ENCODE measurements at regions not wholly inside any gene's neighbourhood (a gene's known extent, or its start where the extent isn't known, plus 50 kb on each side); places are given as distances from the start of the nearest gene placed in this dataset.

GRCh38 chr6:134680021-134680420, 269.9 kb downstream of the ALDH8A1 start:
- CTCF ChIA-PET, result interaction anchor here (1.7 kb wide), 1 partner anchor 10 kb away, joined by 4 read pairs; no protein-coding TSS in a partner anchor
- DNase-seq, result no peak
- no peak overlapping the region for H3K27ac Mint-ChIP-seq
- no peak overlapping the region for H3K4me3 Mint-ChIP-seq
- H3K9me3 Mint-ChIP-seq, result no peaks in the 10 kb centered on the region
- peaks cover 4% of the 10 kb centered on the region for H3K4me1 Mint-ChIP-seq
- peaks cover 2% of the 10 kb centered on the region for H3K27me3 Mint-ChIP-seq
- POLR2A ChIA-PET, result no interaction called here
- H3K36me3 Mint-ChIP-seq (ENCODE audit: low read depth), result no peaks in the 10 kb centered on the region

DNA sequence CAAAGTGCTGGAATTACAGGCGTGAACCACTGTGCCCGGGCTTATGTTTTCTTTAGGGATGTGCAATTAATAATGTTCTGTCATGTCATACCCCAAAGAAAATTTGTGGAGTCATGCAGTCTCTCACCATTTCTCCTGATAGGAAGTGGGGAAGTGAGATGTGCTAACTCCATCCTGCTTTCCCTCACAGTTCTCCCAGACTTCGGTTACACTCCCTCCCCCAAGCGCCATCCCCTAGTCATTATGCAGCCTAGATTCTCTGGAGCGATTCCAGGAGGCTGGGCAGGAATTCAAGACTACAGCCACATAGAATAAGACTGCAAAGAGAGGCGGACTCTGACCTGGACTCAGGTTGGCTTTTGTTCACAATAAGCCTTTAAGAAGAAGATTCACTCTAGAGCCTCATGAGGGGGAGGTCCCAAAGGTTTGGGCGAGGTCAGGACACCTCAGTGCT, 271.4 kb downstream of the ALDH8A1 start:
- Mint-ChIP-seq H3K9me3 (no peaks in the 10 kb centered on the region), H3K4me1 (peaks cover 4% of the 10 kb centered on the region), H3K27ac (no peak overlapping the region), H3K36me3 (ENCODE audit: low read depth) (no peaks in the 10 kb centered on the region), H3K4me3 (no peak overlapping the region), H3K27me3 (no peaks in the 10 kb centered on the region)
- ChIA-PET CTCF (no interaction called here), POLR2A (no interaction called here)
- DNase-seq, result no peak

DNA sequence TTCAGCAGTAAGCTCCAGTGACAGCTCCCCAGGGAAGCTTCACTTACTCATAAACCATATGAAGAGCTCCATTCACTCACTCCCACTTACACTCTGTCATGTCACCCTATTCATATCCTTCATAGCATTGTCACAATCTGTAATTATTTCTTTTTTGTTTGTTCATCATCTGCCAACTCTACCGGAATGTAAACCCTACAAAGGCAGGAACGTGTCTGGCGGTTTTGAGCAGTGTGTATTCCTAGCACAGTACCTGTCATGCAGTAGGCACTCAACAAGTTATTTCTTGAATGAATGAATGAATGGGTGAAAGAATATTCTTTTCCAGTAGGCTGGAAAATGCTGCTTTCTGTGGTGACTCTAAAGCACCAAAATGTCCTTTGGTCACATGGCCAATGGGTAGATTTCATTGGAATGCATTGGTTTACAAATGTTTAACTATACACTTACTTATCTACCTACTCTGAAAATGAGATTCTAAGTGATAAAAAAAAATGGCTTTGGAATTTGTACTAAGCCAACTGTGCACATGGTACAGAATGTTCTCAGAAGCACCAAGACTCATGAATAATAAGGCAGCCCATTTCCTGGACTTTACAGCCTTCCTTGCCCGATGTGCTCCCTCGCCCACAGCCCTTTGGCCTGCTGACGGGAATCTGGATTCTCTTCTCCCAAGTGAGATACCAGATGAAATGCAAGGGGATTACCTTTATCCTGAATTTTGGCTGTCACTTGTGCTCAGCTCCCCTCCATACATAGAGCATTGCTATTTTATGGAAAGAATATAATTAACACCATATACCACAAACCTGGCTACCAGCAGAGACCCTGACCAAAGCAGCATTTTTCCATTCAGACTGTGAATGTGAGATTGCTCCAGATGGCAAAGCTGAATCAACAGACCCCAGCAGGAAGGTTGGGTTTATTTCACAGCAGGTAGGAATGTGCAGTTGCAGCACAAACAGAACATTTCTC, 273.3 kb downstream of the ALDH8A1 start:
- POLR2A ChIA-PET, result no interaction called here
- peaks cover 7% of the 10 kb centered on the region for H3K4me1 Mint-ChIP-seq
- H3K36me3 Mint-ChIP-seq (ENCODE audit: low read depth), result no peaks in the 10 kb centered on the region

DNA sequence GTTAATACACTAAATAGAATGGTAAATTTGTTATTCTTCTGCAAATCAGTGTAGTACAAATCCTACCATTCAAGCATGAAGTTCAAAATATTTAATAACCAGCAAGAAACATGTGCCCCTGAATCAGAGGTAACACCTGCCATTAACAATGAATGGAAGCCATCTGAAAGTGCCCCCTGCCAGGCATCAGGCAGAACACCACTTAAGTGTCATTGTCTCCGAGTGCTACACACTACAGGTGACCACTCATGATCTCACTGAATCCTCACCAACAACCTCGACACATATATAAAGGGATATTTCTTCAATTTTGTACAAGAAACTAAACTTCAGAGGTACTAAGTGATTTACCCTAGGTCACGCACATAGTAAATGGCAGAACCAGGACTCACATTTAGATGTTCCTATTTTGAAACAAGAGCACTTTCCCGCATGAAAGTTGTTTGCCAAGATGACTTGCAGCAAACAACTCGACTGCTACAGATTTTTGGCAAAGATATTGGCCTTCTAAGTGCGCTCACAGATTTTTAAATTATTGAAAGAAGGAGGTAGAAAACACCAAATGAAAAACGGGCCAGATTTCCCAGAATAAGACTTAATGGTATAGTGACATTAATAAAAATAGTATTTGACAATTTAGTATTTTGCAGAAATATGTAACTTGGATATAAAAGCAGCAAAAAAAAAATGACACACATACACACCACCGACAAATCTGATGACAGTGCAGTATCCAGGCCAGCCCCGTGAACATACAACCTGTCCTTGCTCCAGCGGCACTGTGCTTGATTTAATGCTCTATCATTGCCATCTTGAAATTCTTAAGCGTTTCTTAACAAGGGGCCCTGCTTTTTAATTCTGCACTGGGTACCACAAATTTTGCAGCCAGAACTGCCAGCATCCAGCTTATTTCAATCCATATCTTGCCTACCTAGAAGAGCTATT, 274.5 kb downstream of the ALDH8A1 start:
- Mint-ChIP-seq H3K4me1 (peaks cover 7% of the 10 kb centered on the region), H3K36me3 (ENCODE audit: low read depth) (no peaks in the 10 kb centered on the region), H3K27me3 (no peaks in the 10 kb centered on the region), H3K27ac (no peak overlapping the region), H3K4me3 (no peak overlapping the region), H3K9me3 (no peaks in the 10 kb centered on the region)
- POLR2A ChIA-PET, result interaction anchor here (0.6 to 0.7 kb wide), 2 partner anchors 200 to 507 kb away, joined by 3 to 4 read pairs; no protein-coding TSS in a partner anchor
- no peak for DNase-seq
- CTCF ChIA-PET, result no interaction called here

More for the DNA sequence above, 273.3 kb downstream of the ALDH8A1 start:
- no peak for DNase-seq
- no peaks in the 10 kb centered on the region for H3K27me3 Mint-ChIP-seq
- no peak overlapping the region for H3K4me3 Mint-ChIP-seq
- CTCF ChIA-PET, result no interaction called here
- no peak overlapping the region for H3K27ac Mint-ChIP-seq
- no peaks in the 10 kb centered on the region for H3K9me3 Mint-ChIP-seq

- ChIA-PET POLR2A (interaction anchor here (0.7 kb wide), 1 partner anchor 200 kb away, joined by 4 read pairs; no protein-coding TSS in a partner anchor), CTCF (no interaction called here)
- Mint-ChIP-seq H3K4me1 (peaks cover 3% of the 10 kb centered on the region), H3K9me3 (no peaks in the 10 kb centered on the region), H3K4me3 (no peak overlapping the region), H3K27ac (no peak overlapping the region), H3K36me3 (ENCODE audit: low read depth) (no peaks in the 10 kb centered on the region), H3K27me3 (no peaks in the 10 kb centered on the region)
- no peak for DNase-seq
Observed at GRCh38 chr6:134674562-134674961, 275.3 kb downstream of the ALDH8A1 start.

- no peaks in the 10 kb centered on the region for H3K9me3 Mint-ChIP-seq
- DNase-seq, result no peak
- POLR2A ChIA-PET, result no interaction called here
- CTCF ChIA-PET, result no interaction called here
- H3K27ac Mint-ChIP-seq, result no peak overlapping the region
- H3K27me3 Mint-ChIP-seq, result no peaks in the 10 kb centered on the region
- no peak overlapping the region for H3K4me3 Mint-ChIP-seq
- H3K4me1 Mint-ChIP-seq, result peaks cover 3% of the 10 kb centered on the region
- no peaks in the 10 kb centered on the region for H3K36me3 Mint-ChIP-seq (ENCODE audit: low read depth)
Observed at GRCh38 chr6:134669485-134669884, 280.4 kb downstream of the ALDH8A1 start.

DNA sequence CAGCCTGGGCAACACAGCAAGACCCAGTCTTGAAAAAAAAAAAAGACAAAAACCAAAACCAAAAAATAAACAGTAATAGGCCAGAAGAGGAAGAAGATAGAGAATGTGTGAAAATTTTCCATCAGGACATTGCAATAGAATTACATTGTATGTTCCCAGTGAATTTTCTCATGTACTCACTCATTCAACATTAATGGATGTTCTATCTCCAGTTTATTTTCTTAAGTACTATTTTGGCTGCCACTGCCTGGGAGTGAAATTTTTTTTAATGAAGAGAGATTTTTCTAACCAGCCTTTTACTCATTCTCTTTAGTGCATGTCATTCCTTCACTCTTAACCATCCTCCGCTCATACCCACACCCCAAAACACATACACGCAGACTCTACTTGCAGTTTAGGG, 282.8 kb downstream of the ALDH8A1 start:
- ChIA-PET CTCF (no interaction called here), POLR2A (no interaction called here)
- Mint-ChIP-seq H3K4me3 (no peak overlapping the region), H3K27ac (no peak overlapping the region), H3K36me3 (ENCODE audit: low read depth) (no peaks in the 10 kb centered on the region), H3K9me3 (no peaks in the 10 kb centered on the region), H3K27me3 (no peaks in the 10 kb centered on the region), H3K4me1 (no peaks in the 10 kb centered on the region)
- DNase-seq, result no peak

- Mint-ChIP-seq H3K36me3 (ENCODE audit: low read depth) (no peaks in the 10 kb centered on the region), H3K27me3 (no peaks in the 10 kb centered on the region), H3K27ac (no peak overlapping the region), H3K4me3 (no peak overlapping the region), H3K9me3 (no peaks in the 10 kb centered on the region), H3K4me1 (no peaks in the 10 kb centered on the region)
- POLR2A ChIA-PET, result no interaction called here
- CTCF ChIA-PET, result no interaction called here
- DNase-seq, result no peak
Observed at GRCh38 chr6:134666125-134666524, 283.8 kb downstream of the ALDH8A1 start.

GRCh38 chr6:134665029-134665723, 284.7 kb downstream of the ALDH8A1 start:
- no peaks in the 10 kb centered on the region for H3K9me3 Mint-ChIP-seq
- no peaks in the 10 kb centered on the region for H3K27me3 Mint-ChIP-seq
- no peaks in the 10 kb centered on the region for H3K4me1 Mint-ChIP-seq
- no peaks in the 10 kb centered on the region for H3K36me3 Mint-ChIP-seq (ENCODE audit: low read depth)
- ChIA-PET POLR2A (no interaction called here), CTCF (no interaction called here)
- H3K4me3 Mint-ChIP-seq, result no peak overlapping the region
- no peak for DNase-seq
- no peak overlapping the region for H3K27ac Mint-ChIP-seq

- ChIA-PET POLR2A (no interaction called here), CTCF (no interaction called here)
- no peaks in the 10 kb centered on the region for H3K9me3 Mint-ChIP-seq
- DNase-seq, result no peak
- H3K36me3 Mint-ChIP-seq (ENCODE audit: low read depth), result no peaks in the 10 kb centered on the region
- H3K4me1 Mint-ChIP-seq, result no peaks in the 10 kb centered on the region
- H3K27ac Mint-ChIP-seq, result no peak overlapping the region
- H3K27me3 Mint-ChIP-seq, result no peaks in the 10 kb centered on the region
- no peak overlapping the region for H3K4me3 Mint-ChIP-seq
Observed at GRCh38 chr6:134663800-134664535, 285.9 kb downstream of the ALDH8A1 start.

GRCh38 chr6:134663356-134663755, 286.5 kb downstream of the ALDH8A1 start:
- Mint-ChIP-seq H3K4me3 (no peak overlapping the region), H3K4me1 (no peaks in the 10 kb centered on the region), H3K27me3 (no peaks in the 10 kb centered on the region), H3K27ac (no peak overlapping the region), H3K9me3 (no peaks in the 10 kb centered on the region), H3K36me3 (ENCODE audit: low read depth) (no peaks in the 10 kb centered on the region)
- ChIA-PET CTCF (no interaction called here), POLR2A (no interaction called here)
- DNase-seq, result no peak

DNA sequence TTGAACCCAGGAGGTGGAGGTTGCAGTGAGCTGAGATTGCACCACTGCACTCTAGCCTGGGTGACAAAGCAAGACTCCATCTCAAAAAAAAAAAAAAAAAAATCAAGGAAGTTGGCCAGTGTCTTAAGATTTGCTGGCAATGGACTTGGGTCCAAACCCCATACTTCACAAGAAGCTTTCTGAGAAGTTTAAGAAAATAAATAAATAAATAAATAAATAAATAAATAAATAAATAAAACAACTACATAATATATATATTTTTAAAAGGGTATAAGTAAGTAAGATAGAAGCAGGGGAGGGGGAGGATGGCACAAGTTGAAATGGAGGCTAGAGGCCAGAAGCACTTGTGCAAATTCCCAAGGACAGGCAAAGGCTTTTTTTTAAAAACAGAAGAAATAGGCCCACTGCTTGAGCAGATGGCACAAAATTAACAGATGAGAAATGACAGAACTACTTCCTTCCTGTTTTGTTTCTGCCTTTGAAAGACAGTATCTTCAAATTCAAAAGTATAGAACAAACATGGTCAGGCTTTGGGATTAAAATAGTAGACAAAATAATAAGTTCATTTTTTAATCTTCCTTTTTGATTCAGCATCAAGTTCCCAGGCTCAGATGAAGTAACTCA, 287.7 kb downstream of the ALDH8A1 start:
- no peak overlapping the region for H3K27ac Mint-ChIP-seq
- ChIA-PET CTCF (no interaction called here), POLR2A (no interaction called here)
- H3K4me3 Mint-ChIP-seq, result no peak overlapping the region
- no peaks in the 10 kb centered on the region for H3K27me3 Mint-ChIP-seq
- H3K4me1 Mint-ChIP-seq, result no peaks in the 10 kb centered on the region
- H3K36me3 Mint-ChIP-seq (ENCODE audit: low read depth), result no peaks in the 10 kb centered on the region
- H3K9me3 Mint-ChIP-seq, result no peaks in the 10 kb centered on the region
- no peak for DNase-seq

All from activated CD4-positive, alpha-beta T cell treated with anti-CD3 and anti-CD28 coated beads, Interleukin-2, amount 10 ng/mL, durations not matched to agents 7 days and 5 days (primary cell).